HG02763 (cell line): ENCODE measurements at regions not wholly inside any gene's neighbourhood (a gene's known extent, or its start where the extent isn't known, plus 50 kb on each side); places are given as distances from the start of the nearest gene placed in this dataset.
"Not testable (repeated sequence)": the region's sequence is repeated elsewhere in the genome, so short reads cannot be mapped to it uniquely, and the experiment has no call there.

Source experiments
- ATAC-seq: cut with Tn5 transposase; IDR thresholded peaks from one replicate; pipeline ENCODE4 v1.9.1; 2021; ENCODE audit warnings: mild to moderate bottlenecking, moderate library complexity; ENCODE audit not compliant: unreplicated experiment

- ATAC-seq, result no peak
Observed at GRCh38 chr10:44564361-44564760, 179.5 kb upstream of the CXCL12 start.

- ATAC-seq, result no peak
Observed at GRCh38 chr10:44564790-44565189, 179.9 kb upstream of the CXCL12 start.

- no peak for ATAC-seq
Observed at GRCh38 chr10:44566786-44567185, 181.9 kb upstream of the CXCL12 start.

GRCh38 chr10:44567471-44567870 lies 182.6 kb upstream of the CXCL12 start:
- ATAC-seq, result no peak

GRCh38 chr10:44569193-44570091 lies 184.5 kb upstream of the CXCL12 start:
- no peak for ATAC-seq

- ATAC-seq, result no peak
Observed at GRCh38 chr10:44571701-44572100, 186.8 kb upstream of the CXCL12 start.

GRCh38 chr10:44572146-44572545 lies 187.2 kb upstream of the CXCL12 start:
- no peak for ATAC-seq

- ATAC-seq, result no peak
Observed at GRCh38 chr10:44573821-44574220, 188.9 kb upstream of the CXCL12 start.

- ATAC-seq, result no peak
Observed at GRCh38 chr10:44574596-44575480, 189.9 kb upstream of the CXCL12 start.

- ATAC-seq, result no peak
Observed at GRCh38 chr10:44575601-44576380, 190.9 kb upstream of the CXCL12 start.

GRCh38 chr10:44576702-44577191 lies 191.8 kb upstream of the CXCL12 start:
- ATAC-seq, result no peak

GRCh38 chr10:44577533-44577932 lies 192.6 kb upstream of the CXCL12 start:
- ATAC-seq, result no peak

- ATAC-seq, result no peak
Observed at GRCh38 chr10:44578271-44578670, 193.4 kb upstream of the CXCL12 start.

GRCh38 chr10:44578963-44579362 lies 194.1 kb upstream of the CXCL12 start:
- not testable (repeated sequence) for ATAC-seq

GRCh38 chr10:44581996-44582395 lies 197.1 kb upstream of the CXCL12 start:
- no peak for ATAC-seq

- no peak for ATAC-seq
Observed at GRCh38 chr10:44587488-44588318, 202.8 kb upstream of the CXCL12 start.

GRCh38 chr10:44589181-44589943 lies 204.5 kb upstream of the CXCL12 start:
- no peak for ATAC-seq

- ATAC-seq, result no peak
Observed at GRCh38 chr10:44589944-44590449, 205.1 kb upstream of the CXCL12 start.

- ATAC-seq, result no peak
Observed at GRCh38 chr10:44591911-44592310, 207.0 kb upstream of the CXCL12 start.
